HCT116 (cell line): ENCODE measurements at regions not wholly inside any gene's neighbourhood (a gene's known extent, or its start where the extent isn't known, plus 50 kb on each side); places are given as distances from the start of the nearest gene placed in this dataset.

Source experiments
- ELF1 ChIP-seq: IDR thresholded peaks from 2 replicates; pipeline ENCODE4 v1.6.1; 2012; ENCODE audit warnings: low read depth, borderline replicate concordance
- EZH2 ChIP-seq: fragments of 200-600 bp; sonication (generic); IDR thresholded peaks from 2 replicates; pipeline ENCODE4 v1.6.1; 2017; ENCODE audit warnings: antibody characterized with exemption, mixed run types
- EZH2phosphoT487 ChIP-seq: fragments of 200-600 bp; IDR thresholded peaks from 2 replicates; pipeline ENCODE4 v1.6.1; 2018; ENCODE audit warnings: antibody characterized with exemption, borderline replicate concordance
- POLR2A ChIP-seq: IDR thresholded peaks from 2 replicates; pipeline ENCODE4 v1.7.0; 2011; ENCODE audit warnings: borderline replicate concordance; ENCODE audit not compliant: insufficient read depth, insufficient read length; ENCODE audit errors: extremely low read depth
- POLR2AphosphoS5 ChIP-seq: IDR thresholded peaks from 2 replicates; pipeline ENCODE4 v1.6.1; 2011; ENCODE audit warnings: mild to moderate bottlenecking, low read depth, low read length, moderate library complexity
- RAD21 ChIP-seq: IDR thresholded peaks from 2 replicates; pipeline ENCODE4 v1.6.1; 2012; ENCODE audit warnings: low read depth, mild to moderate bottlenecking
- TF ChIP-seq, protein P1 (sequence below), 3 experiments: fragments of 200-600 bp in 1 of 3; sonication (generic) in 1 of 3; IDR thresholded peaks in 2 of 3; conservative IDR thresholded peaks in 1 of 3; 2 replicates each; pipeline ENCODE4 v1.5.1; 2012 to 2017; ENCODE audit warnings: low read depth in 2 of 3, low read length in 2 of 3, antibody characterized with exemption in 1 of 3, borderline replicate concordance in 1 of 3, control low read depth in 1 of 3, mild to moderate bottlenecking in 1 of 3, mixed read lengths in 1 of 3, mixed run types in 1 of 3, moderate library complexity in 1 of 3; ENCODE audit not compliant: insufficient read depth in 1 of 3

DNA sequence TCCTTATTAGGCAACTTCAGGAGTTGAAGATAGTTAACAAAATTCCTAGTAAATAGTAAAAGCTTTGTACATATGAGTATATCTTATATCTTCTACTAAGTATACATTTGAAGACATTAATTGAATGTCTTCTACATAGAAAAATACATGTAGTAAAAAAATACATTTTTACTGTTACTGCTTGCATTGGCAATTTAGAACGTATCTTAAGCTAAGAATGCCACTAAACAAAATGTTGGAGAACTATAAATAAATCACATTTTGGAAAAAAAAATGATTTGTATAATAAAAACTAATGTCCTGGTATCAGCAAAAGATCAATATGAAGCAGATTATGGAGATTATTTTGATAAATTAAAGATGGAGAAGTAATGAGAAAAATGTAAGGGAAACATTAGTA lies 434.2 kb upstream of the SLC8A1 start:
- TF ChIP-seq POLR2AphosphoS5 (no peak), ELF1 (no peak), EZH2phosphoT487 (no peak), POLR2A (no peak), RAD21 (no peak), EZH2 (no peak)
- TF ChIP-seq, protein P1, sequence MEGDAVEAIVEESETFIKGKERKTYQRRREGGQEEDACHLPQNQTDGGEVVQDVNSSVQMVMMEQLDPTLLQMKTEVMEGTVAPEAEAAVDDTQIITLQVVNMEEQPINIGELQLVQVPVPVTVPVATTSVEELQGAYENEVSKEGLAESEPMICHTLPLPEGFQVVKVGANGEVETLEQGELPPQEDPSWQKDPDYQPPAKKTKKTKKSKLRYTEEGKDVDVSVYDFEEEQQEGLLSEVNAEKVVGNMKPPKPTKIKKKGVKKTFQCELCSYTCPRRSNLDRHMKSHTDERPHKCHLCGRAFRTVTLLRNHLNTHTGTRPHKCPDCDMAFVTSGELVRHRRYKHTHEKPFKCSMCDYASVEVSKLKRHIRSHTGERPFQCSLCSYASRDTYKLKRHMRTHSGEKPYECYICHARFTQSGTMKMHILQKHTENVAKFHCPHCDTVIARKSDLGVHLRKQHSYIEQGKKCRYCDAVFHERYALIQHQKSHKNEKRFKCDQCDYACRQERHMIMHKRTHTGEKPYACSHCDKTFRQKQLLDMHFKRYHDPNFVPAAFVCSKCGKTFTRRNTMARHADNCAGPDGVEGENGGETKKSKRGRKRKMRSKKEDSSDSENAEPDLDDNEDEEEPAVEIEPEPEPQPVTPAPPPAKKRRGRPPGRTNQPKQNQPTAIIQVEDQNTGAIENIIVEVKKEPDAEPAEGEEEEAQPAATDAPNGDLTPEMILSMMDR (IDR thresholded peaks at IDR 0.05 in 2 of 3, conservative IDR thresholded peaks at IDR 0.05 in 1 of 3; ENCODE audit: borderline replicate concordance in 1 of 3, insufficient read depth in 1 of 3, low read depth in 2 of 3, low read length in 2 of 3): no peak
